Endothelial cell of umbilical vein (primary cell): ENCODE measurements at regions not wholly inside any gene's neighbourhood (a gene's known extent, or its start where the extent isn't known, plus 50 kb on each side); places are given as distances from the start of the nearest gene placed in this dataset.

Source experiments
- BruUV-seq: library from RNA; stranded (reverse); fragments of 400-500 nt; replicated peaks from 2 replicates; lab custom pipeline; 2021; lab: Mats Ljungman, UMichigan
- CTCF ChIA-PET: fragments of 300-600, 350-600 bp; sonication (Branson Sonifier 250); formaldehyde crosslinking; loops from one replicate; lab custom pipeline; 2021; ENCODE audit warnings: antibody characterized with exemption, inconsistent platforms; lab: Charles Lee
- POLR2A ChIA-PET: fragments of 300-600, 350-600 bp; sonication (Branson Sonifier 250); formaldehyde crosslinking; loops from one replicate; lab custom pipeline; 2021; ENCODE audit warnings: antibody characterized with exemption, inconsistent platforms; lab: Charles Lee
- DNase-seq: peaks from one replicate; pipeline ENCODE4 v3.0.0-alpha.2; 2011; ENCODE audit warnings: low read depth, low spot score
- FAIRE-seq: peaks from 2 replicates; lab custom pipeline; 2011; peaks lifted over from hg19 to GRCh38; lab: Jason Lieb, UNC
- H2AFZ ChIP-seq: 2 replicates; pipeline ENCODE4 v1.6.0; 2012; ENCODE audit warnings: low read depth, low read length, control low read depth, inconsistent platforms
- H3K27ac ChIP-seq: 2 replicates; pipeline ENCODE4 v1.5.1; 2011; ENCODE audit warnings: low read depth, mild to moderate bottlenecking, control low read depth, low read length, moderate library complexity; ENCODE audit not compliant: insufficient read depth
- H3K27me3 ChIP-seq, 2 experiments: 2 replicates each; pipeline versions ENCODE4 v1.6.0 to v1.6.1; 2011; ENCODE audit warnings: low read length in 2 of 2, mixed read lengths in 1 of 2; ENCODE audit not compliant: control insufficient read depth in 2 of 2, insufficient read depth in 2 of 2
- H3K36me3 ChIP-seq, 2 experiments: 2 replicates in 1 of 2; 3 replicates in 1 of 2; pipeline ENCODE4 v1.5.1; 2011; ENCODE audit warnings: low read length in 2 of 2, mild to moderate bottlenecking in 1 of 2, moderate library complexity in 1 of 2; ENCODE audit not compliant: control insufficient read depth in 2 of 2, insufficient read depth in 2 of 2; ENCODE audit errors: extremely low read depth in 1 of 2
- H3K4me1 ChIP-seq: 3 replicates; pipeline ENCODE4 v1.5.1; 2011; ENCODE audit warnings: mild to moderate bottlenecking, low read length; ENCODE audit not compliant: control insufficient read depth, insufficient read depth; ENCODE audit errors: extremely low read depth
- H3K4me2 ChIP-seq: 2 replicates; pipeline ENCODE4 v1.6.1; 2011; ENCODE audit warnings: low read length, control low read depth, mixed read lengths; ENCODE audit not compliant: insufficient read depth
- H3K4me3 ChIP-seq, 3 experiments: fragments of 200-600 bp in 1 of 3; sonication (generic), shearing (Covaris generic) in 1 of 3; replicated peaks in 1 of 3; 2 replicates each; pipeline ENCODE4 v1.5.1; 2011 to 2016; ENCODE audit warnings: control low read depth in 3 of 3, low read length in 3 of 3, mild to moderate bottlenecking in 2 of 3, inconsistent platforms in 1 of 3, low read depth in 1 of 3, moderate library complexity in 1 of 3; ENCODE audit not compliant: insufficient read depth in 1 of 3
- H3K79me2 ChIP-seq: 2 replicates; pipeline ENCODE4 v1.6.0; 2012; ENCODE audit warnings: low read length, inconsistent platforms; ENCODE audit not compliant: control insufficient read depth, insufficient read depth
- H3K9ac ChIP-seq: replicated peaks from 2 replicates; pipeline ENCODE3; 2011; ENCODE audit warnings: low read length, control low read depth; ENCODE audit not compliant: insufficient read depth; ENCODE audit errors: extremely low read depth
- H3K9me1 ChIP-seq: replicated peaks from 3 replicates; pipeline ENCODE4 v1.6.0; 2011; ENCODE audit warnings: mild to moderate bottlenecking, low read length; ENCODE audit not compliant: control insufficient read depth, insufficient read depth; ENCODE audit errors: extremely low read depth
- H3K9me3 ChIP-seq: replicated peaks from 2 replicates; pipeline ENCODE4 v1.5.1; 2012; ENCODE audit warnings: low read length, inconsistent platforms; ENCODE audit not compliant: control insufficient read depth, insufficient read depth
- H4K20me1 ChIP-seq: replicated peaks from 2 replicates; pipeline ENCODE3; 2011; ENCODE audit warnings: mild to moderate bottlenecking, low read length; ENCODE audit not compliant: control insufficient read depth, insufficient read depth; ENCODE audit errors: extremely low read depth
- CTCF ChIP-seq, 2 donors: IDR thresholded peaks; 1 replicate in 1 of 2; 2 replicates in 1 of 2; pipeline ENCODE4 v1.5.1; 2011; ENCODE audit warnings: low read length in 2 of 2, mild to moderate bottlenecking in 2 of 2, moderate library complexity in 2 of 2, control low read depth in 1 of 2, inconsistent platforms in 1 of 2, low read depth in 1 of 2; ENCODE audit not compliant: insufficient read depth in 1 of 2; ENCODE audit errors: extremely low read depth in 1 of 2
- EZH2 ChIP-seq: IDR thresholded peaks from 2 replicates; pipeline ENCODE4 v1.6.1; 2012; ENCODE audit warnings: borderline replicate concordance, low read depth, mild to moderate bottlenecking, moderate library complexity, low read length, inconsistent platforms; ENCODE audit not compliant: severe bottlenecking
- FOS ChIP-seq: IDR thresholded peaks from 2 replicates; pipeline ENCODE4 v1.6.1; 2011; ENCODE audit warnings: mild to moderate bottlenecking, low read length, moderate library complexity, borderline replicate concordance; ENCODE audit not compliant: insufficient read depth
- GATA2 ChIP-seq: IDR thresholded peaks from 2 replicates; pipeline ENCODE4 v1.7.0; 2011; ENCODE audit warnings: low read depth, mild to moderate bottlenecking, moderate library complexity, mixed read lengths, low read length; ENCODE audit not compliant: insufficient read length, insufficient read depth
- JUN ChIP-seq: IDR thresholded peaks from 2 replicates; pipeline ENCODE4 v1.6.1; 2011; ENCODE audit warnings: borderline replicate concordance, low read depth; ENCODE audit not compliant: insufficient read length, insufficient read depth
- MAX ChIP-seq: IDR thresholded peaks from 2 replicates; pipeline ENCODE4 v1.6.1; 2011; ENCODE audit not compliant: insufficient read depth, insufficient read length
- MYC ChIP-seq: IDR thresholded peaks from one replicate; pipeline ENCODE4 v1.6.1; 2011; ENCODE audit warnings: mild to moderate bottlenecking, low read depth, low read length
- POLR2A ChIP-seq: IDR thresholded peaks from 2 replicates; pipeline ENCODE4 v1.6.1; 2012; ENCODE audit warnings: low read depth, mild to moderate bottlenecking, control low read depth, low read length
- POLR2AphosphoS5 ChIP-seq: IDR thresholded peaks from 2 replicates; pipeline ENCODE4 v1.6.1; 2012; ENCODE audit warnings: low read depth, mild to moderate bottlenecking, control low read depth, low read length, moderate library complexity; ENCODE audit not compliant: insufficient read depth
- dilution Hi-C: fragments of 300-500 bp; cut with MboI; formaldehyde crosslinking; loops from one replicate; pipeline ENCODE4 v1.15.0; 2019; ENCODE audit warnings: low sequenced_read_pairs; ENCODE audit not compliant: extremely low pct_ligation_motif_present
- intact Hi-C: fragments of 100-400 bp; cut with micrococcal nuclease; formaldehyde crosslinking; loops from one replicate; pipeline ENCODE4 v1.10.0; 2022

- H4K20me1 ChIP-seq = no peaks in the 10 kb centered on the region
- H3K36me3 ChIP-seq = no peaks in the 10 kb centered on the region
- CTCF ChIA-PET = no interaction called here
- no peaks in the 10 kb centered on the region for H3K79me2 ChIP-seq
- H3K27ac ChIP-seq = no peak overlapping the region
- no peak overlapping the region for H3K9ac ChIP-seq
- no peaks in the 10 kb centered on the region for H3K27me3 ChIP-seq
- H3K9me3 ChIP-seq = no peaks in the 10 kb centered on the region
- FAIRE-seq (no peak), DNase-seq (no peak)
- TF ChIP-seq GATA2 (no peak), EZH2 (no peak), POLR2A (no peak), POLR2AphosphoS5 (no peak), JUN (no peak), CTCF (IDR thresholded peaks at IDR 0.05; ENCODE audit: extremely low read depth in 1 of 2, insufficient read depth in 1 of 2, low read depth in 1 of 2, low read length in 2 of 2) (no peak), MYC (no peak), MAX (no peak), FOS (no peak)
- POLR2A ChIA-PET = no interaction called here
- no peak overlapping the region for H3K4me2 ChIP-seq
- BruUV-seq = no TSS peak
- no peaks in the 10 kb centered on the region for H3K4me1 ChIP-seq
- no peaks in the 10 kb centered on the region for H3K9me1 ChIP-seq
- dilution Hi-C loops (no loop called here), intact Hi-C loops (no loop called here)
- no peak overlapping the region for H2AFZ ChIP-seq
- no peak overlapping the region for H3K4me3 ChIP-seq
Measured at GRCh38 chr13:20349564-20350381, 117.7 kb upstream of the GJB6 start.
